ENCODE measurements at regions not wholly inside any gene's neighbourhood (a gene's known extent, or its start where the extent isn't known, plus 50 kb on each side); places are given as distances from the start of the nearest gene placed in this dataset.

DNA sequence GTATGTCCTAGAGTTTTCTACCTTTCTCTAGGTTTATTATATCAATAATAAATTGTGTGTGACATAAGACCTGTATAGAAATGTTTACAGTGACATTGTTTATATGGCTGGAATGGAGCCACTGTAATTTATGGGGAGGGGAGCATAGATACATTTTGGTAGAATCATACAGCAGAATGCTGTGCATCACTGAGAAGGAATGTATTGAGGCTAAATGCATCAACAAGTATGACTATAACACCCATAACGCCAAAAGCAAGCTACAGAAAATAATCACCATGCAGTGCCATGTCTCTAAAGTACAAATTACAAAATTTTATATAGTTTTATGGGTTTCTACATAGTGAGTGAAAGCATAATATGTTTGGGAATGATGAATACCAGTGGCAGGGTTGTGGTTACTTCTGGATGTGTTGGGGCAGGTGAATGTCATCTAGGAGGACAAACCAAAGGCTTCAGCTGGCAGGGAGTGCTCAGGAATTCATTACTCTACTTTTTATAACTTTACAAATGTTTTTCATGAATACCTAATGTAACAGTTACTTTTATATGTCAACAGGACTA is 226.0 kb upstream of the NETO1 start:
- TF ChIP-seq, protein P1, sequence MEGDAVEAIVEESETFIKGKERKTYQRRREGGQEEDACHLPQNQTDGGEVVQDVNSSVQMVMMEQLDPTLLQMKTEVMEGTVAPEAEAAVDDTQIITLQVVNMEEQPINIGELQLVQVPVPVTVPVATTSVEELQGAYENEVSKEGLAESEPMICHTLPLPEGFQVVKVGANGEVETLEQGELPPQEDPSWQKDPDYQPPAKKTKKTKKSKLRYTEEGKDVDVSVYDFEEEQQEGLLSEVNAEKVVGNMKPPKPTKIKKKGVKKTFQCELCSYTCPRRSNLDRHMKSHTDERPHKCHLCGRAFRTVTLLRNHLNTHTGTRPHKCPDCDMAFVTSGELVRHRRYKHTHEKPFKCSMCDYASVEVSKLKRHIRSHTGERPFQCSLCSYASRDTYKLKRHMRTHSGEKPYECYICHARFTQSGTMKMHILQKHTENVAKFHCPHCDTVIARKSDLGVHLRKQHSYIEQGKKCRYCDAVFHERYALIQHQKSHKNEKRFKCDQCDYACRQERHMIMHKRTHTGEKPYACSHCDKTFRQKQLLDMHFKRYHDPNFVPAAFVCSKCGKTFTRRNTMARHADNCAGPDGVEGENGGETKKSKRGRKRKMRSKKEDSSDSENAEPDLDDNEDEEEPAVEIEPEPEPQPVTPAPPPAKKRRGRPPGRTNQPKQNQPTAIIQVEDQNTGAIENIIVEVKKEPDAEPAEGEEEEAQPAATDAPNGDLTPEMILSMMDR (IDR thresholded peaks at IDR 0.05) = no peak
- TF ChIP-seq POLR2A (IDR thresholded peaks at IDR 0.05; ENCODE audit: low read depth) (no peak), POLR2AphosphoS5 (IDR thresholded peaks at IDR 0.05) (no peak), EP300 (IDR thresholded peaks at IDR 0.05) (no peak)
